HCT116 (cell line): ENCODE measurements at regions not wholly inside any gene's neighbourhood (a gene's known extent, or its start where the extent isn't known, plus 50 kb on each side); places are given as distances from the start of the nearest gene placed in this dataset.

ENCODE experiments used
- ATAC-seq: fragments of 200-7000 bp; cut with Tn5 transposase; 2 replicates; pipeline ENCODE4 v1.9.1; 2020; ENCODE audit warnings: mild to moderate bottlenecking, moderate library complexity
- BruUV-seq: library from RNA; stranded (reverse); fragments of 400-500 nt; replicated peaks from 2 replicates; lab custom pipeline; 2021; lab: Mats Ljungman, UMichigan
- CTCF ChIA-PET: fragments of 300-600 bp; sonication (Branson Sonifier 250); formaldehyde crosslinking; loops from one replicate; lab custom pipeline; 2021; ENCODE audit warnings: antibody characterized with exemption; lab: Charles Lee
- POLR2A ChIA-PET: fragments of 300-600, 350-600 bp; sonication (Branson Sonifier 250); formaldehyde crosslinking; loops from one replicate; lab custom pipeline; 2021; ENCODE audit warnings: antibody characterized with exemption; lab: Charles Lee
- RAD21 ChIA-PET, 2 experiments: fragments of 300-600 bp; sonication (Branson Sonifier 250); formaldehyde crosslinking; loops; one replicate each; lab custom pipeline; 2023; ENCODE audit warnings: low total read pairs in 2 of 2; ENCODE audit not compliant: uncharacterized antibody in 2 of 2, unreplicated experiment in 2 of 2, low non-redundant PET in 1 of 2; lab: Charles Lee
- DNase-seq: peaks from one replicate; pipeline ENCODE4 v3.0.0-alpha.2; 2010; ENCODE audit warnings: low read depth, low spot score
- H2AFZ ChIP-seq: fragments of 200-600 bp; shearing (Covaris generic), sonication (generic); 2 replicates; pipeline ENCODE4 v1.6.1; 2017; ENCODE audit warnings: low read depth, mixed run types, mixed read lengths, antibody characterized with exemption, low read length; ENCODE audit not compliant: poor library complexity, severe bottlenecking
- H3K27ac ChIP-seq: 2 replicates; pipeline ENCODE4 v1.5.1; 2012; ENCODE audit warnings: low read depth, low read length
- H3K27me3 ChIP-seq: fragments of 200-600 bp; sonication (generic); 2 replicates; pipeline ENCODE4 v1.6.1; 2016; ENCODE audit warnings: mixed run types, low read length, mixed read lengths; ENCODE audit not compliant: insufficient read depth
- H3K36me3 ChIP-seq, 2 experiments: fragments of 200-500 bp in 1 of 2; fragments of 200-600 bp in 1 of 2; sonication (Bioruptor generic) in 1 of 2; sonication (generic) in 1 of 2; 2 replicates each; pipeline versions ENCODE4 v1.5.1 to v1.6.1; 2014 to 2016; ENCODE audit warnings: low read length in 2 of 2, inconsistent platforms in 1 of 2, mixed read lengths in 1 of 2, mixed run types in 1 of 2; ENCODE audit not compliant: insufficient read depth in 2 of 2, control insufficient read depth in 1 of 2
- H3K4me1 ChIP-seq, 2 experiments: fragments of 200-600 bp in 1 of 2; sonication (generic) in 1 of 2; 2 replicates each; pipeline versions ENCODE4 v1.5.1 to v1.6.1; 2012 to 2017; ENCODE audit warnings: low read length in 2 of 2, inconsistent platforms in 1 of 2, mild to moderate bottlenecking in 1 of 2, mixed read lengths in 1 of 2, mixed run types in 1 of 2, moderate library complexity in 1 of 2; ENCODE audit not compliant: insufficient read depth in 2 of 2, control insufficient read depth in 1 of 2
- H3K4me2 ChIP-seq: fragments of 200-600 bp; sonication (generic); 2 replicates; pipeline ENCODE4 v1.6.1; 2017; ENCODE audit warnings: mixed run types, low read length, mixed read lengths
- H3K4me3 ChIP-seq, 2 experiments: fragments of 200-600 bp in 1 of 2; sonication (generic) in 1 of 2; replicated peaks in 1 of 2; 2 replicates each; pipeline ENCODE4 v1.5.1; 2011 to 2016; ENCODE audit warnings: low read length in 2 of 2, control low read depth in 1 of 2, low read depth in 1 of 2, mild to moderate bottlenecking in 1 of 2, mixed read lengths in 1 of 2, mixed run types in 1 of 2
- H3K79me2 ChIP-seq: fragments of 200-600 bp; sonication (generic); 2 replicates; pipeline ENCODE4 v1.6.1; 2017; ENCODE audit warnings: mild to moderate bottlenecking, mixed run types, low read length, moderate library complexity, mixed read lengths; ENCODE audit not compliant: insufficient read depth
- H3K9ac ChIP-seq: fragments of 200-600 bp; sonication (generic); 2 replicates; pipeline ENCODE4 v1.6.1; 2016; ENCODE audit warnings: low read length, mixed read lengths
- H3K9me2 ChIP-seq: fragments of 200-600 bp; sonication (generic), shearing (Covaris generic); 2 replicates; pipeline ENCODE4 v1.6.1; 2017; ENCODE audit warnings: mixed run types, mild to moderate bottlenecking, moderate library complexity; ENCODE audit not compliant: insufficient read depth
- H3K9me3 ChIP-seq, 2 experiments: fragments of 200-500 bp in 1 of 2; fragments of 200-600 bp in 1 of 2; sonication (Bioruptor generic) in 1 of 2; sonication (generic) in 1 of 2; 2 replicates each; pipeline ENCODE4 v1.6.1; 2014 to 2017; ENCODE audit warnings: low read length in 2 of 2, mixed read lengths in 2 of 2, inconsistent platforms in 1 of 2, low read depth in 1 of 2, mild to moderate bottlenecking in 1 of 2, mixed run types in 1 of 2, moderate library complexity in 1 of 2; ENCODE audit not compliant: control insufficient read depth in 1 of 2, insufficient read depth in 1 of 2
- H4K20me1 ChIP-seq: fragments of 200-600 bp; sonication (generic), shearing (Covaris generic); 2 replicates; pipeline ENCODE4 v1.6.1; 2017; ENCODE audit warnings: mixed run types, mild to moderate bottlenecking, moderate library complexity; ENCODE audit not compliant: insufficient read depth
- ATF3 ChIP-seq: IDR thresholded peaks from 2 replicates; pipeline ENCODE4 v1.6.1; 2012
- CEBPB ChIP-seq: IDR thresholded peaks from 2 replicates; pipeline ENCODE4 v1.6.1; 2012; ENCODE audit warnings: low read depth
- CTCF ChIP-seq, 3 experiments: fragments of 200-600 bp in 1 of 3; sonication (generic) in 1 of 3; IDR thresholded peaks in 2 of 3; conservative IDR thresholded peaks in 1 of 3; 2 replicates each; pipeline ENCODE4 v1.5.1; 2012 to 2017; ENCODE audit warnings: low read depth in 2 of 3, low read length in 2 of 3, antibody characterized with exemption in 1 of 3, borderline replicate concordance in 1 of 3, control low read depth in 1 of 3, mild to moderate bottlenecking in 1 of 3, mixed read lengths in 1 of 3, mixed run types in 1 of 3, moderate library complexity in 1 of 3; ENCODE audit not compliant: insufficient read depth in 1 of 3
- EZH2phosphoT487 ChIP-seq: fragments of 200-600 bp; IDR thresholded peaks from 2 replicates; pipeline ENCODE4 v1.6.1; 2018; ENCODE audit warnings: antibody characterized with exemption, borderline replicate concordance
- JUND ChIP-seq: IDR thresholded peaks from 2 replicates; pipeline ENCODE4 v1.6.1; 2012
- MAX ChIP-seq: IDR thresholded peaks from 2 replicates; pipeline ENCODE4 v1.6.1; 2012
- POLR2A ChIP-seq: IDR thresholded peaks from 2 replicates; pipeline ENCODE4 v1.7.0; 2011; ENCODE audit warnings: borderline replicate concordance; ENCODE audit not compliant: insufficient read depth, insufficient read length; ENCODE audit errors: extremely low read depth
- SIN3A ChIP-seq: IDR thresholded peaks from 2 replicates; pipeline ENCODE4 v1.6.1; 2012; ENCODE audit warnings: low read depth
- SRF ChIP-seq: IDR thresholded peaks from 2 replicates; pipeline ENCODE4 v1.6.1; 2012; ENCODE audit warnings: low read depth
- TCF7L2 ChIP-seq: IDR thresholded peaks from 2 replicates; pipeline ENCODE4 v1.7.0; 2011; ENCODE audit warnings: borderline replicate concordance, inconsistent platforms; ENCODE audit not compliant: insufficient read depth, insufficient read length; ENCODE audit errors: extremely low read depth
- YY1 ChIP-seq: IDR thresholded peaks from 2 replicates; pipeline ENCODE4 v1.6.1; 2011; ENCODE audit warnings: low read length, low read depth, moderate library complexity, mild to moderate bottlenecking; ENCODE audit not compliant: insufficient replicate concordance; ENCODE audit errors: extremely low read depth
- ZBTB33 ChIP-seq: IDR thresholded peaks from 2 replicates; pipeline ENCODE4 v1.6.1; 2011; ENCODE audit warnings: mild to moderate bottlenecking, low read length, moderate library complexity; ENCODE audit not compliant: insufficient replicate concordance; ENCODE audit errors: extremely low read depth
- ZFX ChIP-seq: fragments of 450-650 bp; IDR thresholded peaks from 2 replicates; pipeline ENCODE4 v1.6.1; 2017
- ZNF274 ChIP-seq: fragments of 200-500 bp; sonication (Bioruptor generic); IDR thresholded peaks from 2 replicates; pipeline ENCODE4 v1.6.1; 2014; ENCODE audit warnings: mild to moderate bottlenecking, low read depth, low read length, inconsistent platforms
- intact Hi-C: fragments of 100-400 bp; cut with micrococcal nuclease; formaldehyde crosslinking; loops from 2 replicates; pipeline ENCODE4 v1.10.0; 2022

GRCh38 chr6:11350294-11350693 lies 117.8 kb upstream of the NEDD9 start:
- no peak overlapping the region for H3K27ac ChIP-seq
- H3K9ac ChIP-seq, result no peak overlapping the region
- ChIA-PET POLR2A (no interaction called here), CTCF (no interaction called here), RAD21 (no interaction called here)
- no peaks in the 10 kb centered on the region for H3K27me3 ChIP-seq
- no peak overlapping the region for H3K4me2 ChIP-seq
- no peaks in the 10 kb centered on the region for H3K9me3 ChIP-seq
- no peaks in the 10 kb centered on the region for H3K36me3 ChIP-seq
- no peaks in the 10 kb centered on the region for H4K20me1 ChIP-seq
- no peaks in the 10 kb centered on the region for H3K79me2 ChIP-seq
- no peak overlapping the region for H2AFZ ChIP-seq
- intact Hi-C loops, result no loop called here
- DNase-seq, result no peak
- BruUV-seq, result no TSS peak
- no peaks in the 10 kb centered on the region for H3K9me2 ChIP-seq
- no peak for ATAC-seq
- TF ChIP-seq ATF3, result no peak
- TF ChIP-seq YY1, result no peak
- no peak for TF ChIP-seq ZFX
- no peak for TF ChIP-seq JUND
- H3K4me1 ChIP-seq, result no peaks in the 10 kb centered on the region
- H3K4me3 ChIP-seq, result no peak overlapping the region

GRCh38 chr6:11349880-11350279 lies 117.4 kb upstream of the NEDD9 start:
- H3K9ac ChIP-seq, result no peak overlapping the region
- no TSS peak for BruUV-seq
- no peaks in the 10 kb centered on the region for H3K9me2 ChIP-seq
- DNase-seq (no peak), ATAC-seq (no peak)
- H3K27ac ChIP-seq, result no peak overlapping the region
- H3K4me1 ChIP-seq, result peaks cover 0 to 3% of the 10 kb centered on the region in 2 experiments; a peak in 3 of 4 replicates
- RAD21 ChIA-PET, result no interaction called here
- intact Hi-C loops, result no loop called here
- no peaks in the 10 kb centered on the region for H3K79me2 ChIP-seq
- no peak overlapping the region for H2AFZ ChIP-seq
- no peak overlapping the region for H3K4me2 ChIP-seq
- H3K36me3 ChIP-seq, result no peaks in the 10 kb centered on the region
- H3K27me3 ChIP-seq, result no peaks in the 10 kb centered on the region
- H4K20me1 ChIP-seq, result no peaks in the 10 kb centered on the region
- POLR2A ChIA-PET, result no interaction called here
- CTCF ChIA-PET, result no interaction called here
- H3K9me3 ChIP-seq, result no peaks in the 10 kb centered on the region
- no peak overlapping the region for H3K4me3 ChIP-seq
- TF ChIP-seq TCF7L2 (no peak), MAX (no peak), ATF3 (no peak), EZH2phosphoT487 (no peak), JUND (no peak), ZNF274 (no peak), POLR2A (no peak), CEBPB (no peak), SRF (no peak), ZBTB33 (no peak), ZFX (no peak), SIN3A (no peak), CTCF (IDR thresholded peaks at IDR 0.05 in 2 of 3, conservative IDR thresholded peaks at IDR 0.05 in 1 of 3; ENCODE audit: borderline replicate concordance in 1 of 3, insufficient read depth in 1 of 3, low read depth in 2 of 3, low read length in 2 of 3) (no peak)
